Aorta (tissue), 5 donors: ENCODE measurements at regions not wholly inside any gene's neighbourhood (a gene's known extent, or its start where the extent isn't known, plus 50 kb on each side); places are given as distances from the start of the nearest gene placed in this dataset.

ENCODE experiments used
- ATAC-seq: fragments of 200-7000 bp; cut with Tn5 transposase; one replicate; pipeline ENCODE4 v1.9.1; 2022; ENCODE audit warnings: moderate library complexity; ENCODE audit not compliant: low FRiP score
- DNase-seq, 2 donors: peaks; one replicate each; pipeline ENCODE4 v3.0.0-alpha.2; 2020
- H3K27ac ChIP-seq, 2 donors: one replicate each; pipeline ENCODE4 v1.5.1; 2013; ENCODE audit warnings: low read length in 2 of 2, mild to moderate bottlenecking in 2 of 2, moderate library complexity in 2 of 2, control low read depth in 1 of 2, inconsistent platforms in 1 of 2, low read depth in 1 of 2
- H3K27me3 ChIP-seq, 2 donors: one replicate each; pipeline ENCODE4 v1.6.1; 2013; ENCODE audit warnings: control low read depth in 1 of 2, low read length in 1 of 2, mild to moderate bottlenecking in 1 of 2, moderate library complexity in 1 of 2; ENCODE audit not compliant: insufficient read depth in 2 of 2, control insufficient read depth in 1 of 2
- H3K36me3 ChIP-seq, 2 donors: one replicate each; pipeline ENCODE4 v1.6.1; 2013; ENCODE audit warnings: control low read depth in 1 of 2, low read length in 1 of 2, mild to moderate bottlenecking in 1 of 2; ENCODE audit not compliant: insufficient read depth in 2 of 2, control insufficient read depth in 1 of 2
- H3K4me1 ChIP-seq, 2 donors: one replicate each; pipeline ENCODE4 v1.6.1; 2013; ENCODE audit warnings: low read length in 2 of 2, control low read depth in 1 of 2, mild to moderate bottlenecking in 1 of 2, moderate library complexity in 1 of 2; ENCODE audit not compliant: insufficient read depth in 2 of 2, control insufficient read depth in 1 of 2
- H3K4me3 ChIP-seq, 2 donors: one replicate each; pipeline ENCODE4 v1.5.1; 2013; ENCODE audit warnings: low read length in 2 of 2, control low read depth in 1 of 2, mild to moderate bottlenecking in 1 of 2
- H3K9me3 ChIP-seq: one replicate; pipeline ENCODE4 v1.6.1; 2013; ENCODE audit warnings: mild to moderate bottlenecking, low read length; ENCODE audit not compliant: control insufficient read depth
- WGBS, 2 donors: extraction: QIAGEN DNeasy Blood & Tissue Kit; methylation state at CpG; one replicate each; pipeline ENCODE4 v1.1.7; 2013; 5-methylcytosine and 5-hydroxymethylcytosine counted together
- intact Hi-C, 2 donors: fragments of 100-400 bp; cut with DNase I; formaldehyde crosslinking; loops; one replicate each; pipeline versions ENCODE4 v1.14.2 to v1.15.0; 2022
- donor health status: healthy with polysubstance abuse.
- donor health status: Bipolar disorder and iron deficiency.
- donor health status: DM: no; HTN: no; CAD: no.
- donor health status: DM: no; HTN: no; CAD: no.
- donor health status: DM: yes; HTN: yes; CAD: no.

GRCh38 chr6:44650495-44650894 is 263.0 kb downstream of the CDC5L start:
- H3K27me3 ChIP-seq: no peaks in the 10 kb centered on the region
- peaks cover 2% of the 10 kb centered on the region for H3K9me3 ChIP-seq
- no peak overlapping the region for H3K27ac ChIP-seq
- intact Hi-C loops: loop anchor here (5.0 to 10.0 kb wide), 2 partner anchors 173 to 176 kb away; no protein-coding TSS in a partner anchor
- H3K4me3 ChIP-seq: no peak overlapping the region
- 88 to 92% methylated on average over 6 of the region's 6 CpGs for WGBS, 2 donors
- DNase-seq (no peak), ATAC-seq (no peak)
- H3K36me3 ChIP-seq: no peaks in the 10 kb centered on the region
- H3K4me1 ChIP-seq: no peaks in the 10 kb centered on the region

DNA sequence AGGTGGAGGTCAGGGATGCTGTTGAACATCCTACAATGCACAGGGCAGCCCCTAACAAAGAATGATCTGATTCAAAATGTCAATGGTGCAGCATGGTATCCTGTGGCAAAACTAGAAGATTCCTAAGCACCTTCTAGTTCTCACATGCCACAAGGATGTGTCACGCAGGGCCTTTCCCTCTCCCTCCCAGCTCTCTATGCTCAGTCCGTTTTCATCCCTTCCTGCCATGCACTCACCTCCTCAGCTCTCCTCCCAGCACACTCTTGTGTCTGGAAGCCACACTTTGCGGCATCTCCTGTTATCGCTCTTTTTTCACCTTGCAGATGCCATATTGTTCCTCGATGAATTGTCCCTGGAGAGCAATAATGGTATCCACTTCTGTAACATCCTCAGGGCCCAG is 263.4 kb downstream of the CDC5L start:
- DNase-seq (no peak), ATAC-seq (no peak)
- no peaks in the 10 kb centered on the region for H3K4me1 ChIP-seq
- H3K4me3 ChIP-seq: no peak overlapping the region
- 93 to 94% methylated on average over 5 of the region's 5 CpGs for WGBS, 2 donors
- intact Hi-C loops: loop anchor here (5.0 to 10.0 kb wide), 2 partner anchors 174 to 176 kb away; no protein-coding TSS in a partner anchor
- no peaks in the 10 kb centered on the region for H3K27me3 ChIP-seq
- no peaks in the 10 kb centered on the region for H3K36me3 ChIP-seq
- no peak overlapping the region for H3K27ac ChIP-seq
- peaks cover 2% of the 10 kb centered on the region for H3K9me3 ChIP-seq

DNA sequence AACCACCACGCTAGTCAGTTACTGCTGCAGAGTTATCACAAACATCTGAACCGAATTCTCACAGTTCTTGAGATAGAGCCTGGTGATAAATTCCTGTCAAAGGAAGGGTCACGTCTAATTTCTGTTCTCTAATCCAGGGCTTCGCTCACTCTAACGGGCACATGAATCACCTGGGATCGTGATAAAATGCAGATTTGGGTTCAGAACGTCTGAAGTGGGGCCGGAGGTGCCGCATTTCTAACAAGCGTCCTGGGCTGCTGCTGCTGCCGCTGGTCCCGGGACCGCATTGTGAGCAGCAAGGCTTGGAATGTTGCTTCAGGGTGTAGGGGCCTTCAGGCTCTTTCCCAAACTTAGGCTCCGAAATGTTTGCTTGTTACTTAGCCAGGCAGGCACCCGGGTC is 264.1 kb downstream of the CDC5L start:
- no peak for ATAC-seq
- Histone ChIP-seq H3K4me1 (no peaks in the 10 kb centered on the region), H3K4me3 (no peak overlapping the region), H3K36me3 (no peaks in the 10 kb centered on the region), H3K27ac (no peak overlapping the region), H3K27me3 (no peaks in the 10 kb centered on the region), H3K9me3 (peaks cover 2% of the 10 kb centered on the region)
- intact Hi-C loops: loop anchor here (5.0 to 10.0 kb wide), 2 partner anchors 174 to 177 kb away; no protein-coding TSS in a partner anchor
- WGBS, 2 donors: 95 to 96% methylated on average over 15 of the region's 15 CpGs
- no peak for DNase-seq

GRCh38 chr6:44652547-44652946 is 265.0 kb downstream of the CDC5L start:
- Histone ChIP-seq H3K27ac (no peak overlapping the region), H3K4me1 (no peaks in the 10 kb centered on the region), H3K9me3 (peaks cover 2% of the 10 kb centered on the region), H3K4me3 (no peak overlapping the region), H3K36me3 (no peaks in the 10 kb centered on the region), H3K27me3 (no peaks in the 10 kb centered on the region)
- ATAC-seq (no peak), DNase-seq (no peak)
- WGBS, 2 donors: 95 to 100% methylated on average over 1 of the region's 1 CpG
- intact Hi-C loops: loop anchor here (5.0 to 10.0 kb wide), 2 partner anchors 175 to 178 kb away; no protein-coding TSS in a partner anchor

DNA sequence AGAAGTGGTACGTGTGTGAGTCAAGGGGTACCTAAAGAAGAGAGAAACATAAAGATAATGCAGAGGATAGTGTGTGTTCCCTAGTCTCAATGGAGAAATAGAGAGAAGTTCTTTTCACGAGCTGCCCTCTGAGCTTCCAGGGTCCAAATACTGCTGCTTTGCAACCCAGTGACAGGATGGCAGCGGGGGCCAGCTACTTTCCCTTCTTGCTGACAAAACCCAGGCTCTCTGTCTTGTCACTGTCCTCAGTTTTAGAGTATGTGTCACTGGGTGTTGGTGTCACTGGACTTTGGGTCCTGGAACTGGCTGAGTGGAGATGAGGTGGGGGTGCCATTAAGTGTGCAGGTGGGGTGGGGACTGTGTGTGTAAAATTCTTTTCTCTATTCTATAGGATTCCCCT is 265.6 kb downstream of the CDC5L start:
- Histone ChIP-seq H3K36me3 (no peaks in the 10 kb centered on the region), H3K4me3 (no peak overlapping the region), H3K9me3 (peaks cover 2% of the 10 kb centered on the region), H3K27ac (no peak overlapping the region), H3K27me3 (no peaks in the 10 kb centered on the region), H3K4me1 (no peaks in the 10 kb centered on the region)
- DNase-seq (no peak), ATAC-seq (no peak)
- WGBS, 2 donors: 90 to 95% methylated on average over 3 of the region's 3 CpGs
- intact Hi-C loops: loop anchor here (5.0 to 10.0 kb wide), 2 partner anchors 176 to 178 kb away; no protein-coding TSS in a partner anchor

DNA sequence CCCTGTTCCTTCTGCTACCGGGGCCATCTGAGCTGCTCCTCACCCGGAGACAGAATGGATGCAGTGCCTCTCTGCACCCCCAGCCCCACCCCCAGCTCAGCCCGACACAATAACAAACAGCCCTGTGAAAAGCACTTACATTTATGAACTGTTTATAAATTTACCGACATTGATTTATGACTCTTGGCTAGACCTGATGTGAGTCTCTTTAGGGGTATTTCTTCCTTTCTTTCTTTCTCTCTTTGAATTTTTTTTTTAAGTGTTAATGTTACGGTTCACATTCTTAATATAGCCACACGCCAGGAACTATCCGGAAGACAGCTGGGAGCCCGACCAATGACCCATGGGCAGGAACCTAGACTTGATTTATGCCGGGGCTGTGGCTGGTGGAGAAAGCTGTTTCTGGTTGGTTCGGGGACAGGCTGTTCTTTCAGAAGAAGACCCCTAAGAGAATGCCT is 266.3 kb downstream of the CDC5L start:
- no peaks in the 10 kb centered on the region for H3K9me3 ChIP-seq
- no peak overlapping the region for H3K4me3 ChIP-seq
- no peaks in the 10 kb centered on the region for H3K4me1 ChIP-seq
- DNase-seq (no peak), ATAC-seq (no peak)
- H3K27ac ChIP-seq: no peak overlapping the region
- H3K27me3 ChIP-seq: no peaks in the 10 kb centered on the region
- intact Hi-C loops: loop anchor here (2.0 to 10.0 kb wide), 3 partner anchors 176 to 1061 kb away; no protein-coding TSS in a partner anchor
- 7% methylated on average over 10 of the region's 10 CpGs for WGBS, 2 donors
- no peaks in the 10 kb centered on the region for H3K36me3 ChIP-seq

GRCh38 chr6:44655412-44656342 is 268.2 kb downstream of the CDC5L start:
- peak; percentile 83 to 90 for DNase-seq
- no peak overlapping the region for H3K27ac ChIP-seq
- no peaks in the 10 kb centered on the region for H3K4me1 ChIP-seq
- no peaks in the 10 kb centered on the region for H3K27me3 ChIP-seq
- H3K36me3 ChIP-seq: no peaks in the 10 kb centered on the region
- ATAC-seq: peak; percentile 75
- no peak overlapping the region for H3K4me3 ChIP-seq
- no peaks in the 10 kb centered on the region for H3K9me3 ChIP-seq
- WGBS, 2 donors: 32 to 34% methylated on average over 26 of the region's 26 CpGs
- intact Hi-C loops: loop anchor here (2.0 to 10.0 kb wide), 3 partner anchors 181 to 1059 kb away; no protein-coding TSS in a partner anchor

DNA sequence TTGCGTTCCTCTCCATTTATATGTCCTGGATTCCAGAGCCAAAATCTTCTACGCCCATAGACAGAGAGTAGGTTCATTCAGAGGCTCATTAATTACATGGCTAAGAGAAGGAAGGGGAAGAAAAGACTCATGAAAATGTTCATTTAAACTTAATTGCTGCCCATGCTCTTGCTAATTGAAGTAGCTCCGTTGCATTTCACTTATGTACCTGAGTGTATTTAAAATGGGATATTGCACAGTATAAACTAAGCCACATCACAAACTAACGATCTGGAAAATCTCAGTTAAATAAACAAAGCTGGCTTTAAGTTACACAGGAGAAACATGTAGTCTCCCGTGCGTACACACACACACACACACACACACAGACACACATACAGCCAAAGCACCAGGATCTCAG is 269.2 kb downstream of the CDC5L start:
- intact Hi-C loops: loop anchor here (5.0 to 10.0 kb wide), 2 partner anchors 182 to 1056 kb away; no protein-coding TSS in a partner anchor

More for the DNA sequence above, 269.2 kb downstream of the CDC5L start:
- H3K9me3 ChIP-seq: no peaks in the 10 kb centered on the region
- WGBS, 2 donors: 85 to 86% methylated on average over 6 of the region's 6 CpGs
- H3K27ac ChIP-seq: no peak overlapping the region
- H3K36me3 ChIP-seq: no peaks in the 10 kb centered on the region
- ATAC-seq (no peak), DNase-seq (no peak)
- no peaks in the 10 kb centered on the region for H3K4me1 ChIP-seq
- H3K4me3 ChIP-seq: no peak overlapping the region
- no peaks in the 10 kb centered on the region for H3K27me3 ChIP-seq
